ENCODE measurements at regions not wholly inside any gene's neighbourhood (a gene's known extent, or its start where the extent isn't known, plus 50 kb on each side); places are given as distances from the start of the nearest gene placed in this dataset.

GRCh38 chr14:80146941-80147340 is 64.4 kb downstream of the DIO2 start:
- DNase-seq (ENCODE audit: low spot score): no peak

- no peak for DNase-seq (ENCODE audit: low spot score)
Measured at GRCh38 chr14:80136358-80136757, 74.9 kb downstream of the DIO2 start.

GRCh38 chr14:80135305-80136088 is 75.8 kb downstream of the DIO2 start:
- no peak for DNase-seq (ENCODE audit: low spot score)

- no peak for DNase-seq (ENCODE audit: low spot score)
Measured at GRCh38 chr14:80134321-80134720, 77.0 kb downstream of the DIO2 start.

GRCh38 chr14:80133457-80133856 is 77.8 kb downstream of the DIO2 start:
- no peak for DNase-seq (ENCODE audit: low spot score)

GRCh38 chr14:80127466-80127865 is 83.8 kb downstream of the DIO2 start:
- no peak for DNase-seq (ENCODE audit: low spot score)

- no peak for DNase-seq (ENCODE audit: low spot score)
Measured at GRCh38 chr14:80124794-80125193, 86.5 kb downstream of the DIO2 start.

GRCh38 chr14:80117876-80118275 is 93.4 kb downstream of the DIO2 start:
- no peak for DNase-seq (ENCODE audit: low spot score)

GRCh38 chr14:80116157-80116556 is 95.1 kb downstream of the DIO2 start:
- DNase-seq (ENCODE audit: low spot score): no peak

- no peak for DNase-seq (ENCODE audit: low spot score)
Measured at GRCh38 chr14:80110721-80111120, 100.6 kb downstream of the DIO2 start.

- no peak for DNase-seq (ENCODE audit: low spot score)
Measured at GRCh38 chr14:80109055-80109454, 102.2 kb downstream of the DIO2 start.

GRCh38 chr14:80108430-80108829 is 102.9 kb downstream of the DIO2 start:
- DNase-seq (ENCODE audit: low spot score): no peak

GRCh38 chr14:80105488-80105994 is 105.8 kb downstream of the DIO2 start:
- no peak for DNase-seq (ENCODE audit: low spot score)

GRCh38 chr14:80101835-80102234 is 109.5 kb downstream of the DIO2 start:
- no peak for DNase-seq (ENCODE audit: low spot score)

GRCh38 chr14:80100681-80101080 is 110.6 kb downstream of the DIO2 start:
- DNase-seq (ENCODE audit: low spot score): peak; percentile 57

- DNase-seq (ENCODE audit: low spot score): no peak
Measured at GRCh38 chr14:80095623-80096022, 115.7 kb downstream of the DIO2 start.

GRCh38 chr14:80087411-80087810 is 123.9 kb downstream of the DIO2 start:
- DNase-seq (ENCODE audit: low spot score): no peak

GRCh38 chr14:80084196-80084595 is 127.1 kb downstream of the DIO2 start:
- DNase-seq (ENCODE audit: low spot score): no peak

- DNase-seq (ENCODE audit: low spot score): peak; percentile 60
Measured at GRCh38 chr14:80080601-80081000, 130.7 kb downstream of the DIO2 start.

GRCh38 chr14:80078501-80078900 is 132.8 kb downstream of the DIO2 start:
- DNase-seq (ENCODE audit: low spot score): no peak

GRCh38 chr14:80077262-80077661 is 134.0 kb downstream of the DIO2 start:
- no peak for DNase-seq (ENCODE audit: low spot score)

- no peak for DNase-seq (ENCODE audit: low spot score)
Measured at GRCh38 chr14:80074900-80075574, 136.3 kb downstream of the DIO2 start.

- DNase-seq (ENCODE audit: low spot score): no peak
Measured at GRCh38 chr14:80059041-80059440, 152.3 kb downstream of the DIO2 start.

- no peak for DNase-seq (ENCODE audit: low spot score)
Measured at GRCh38 chr14:80056497-80056801, 154.9 kb downstream of the DIO2 start.
